IMR-90 (cell line): ENCODE measurements at regions not wholly inside any gene's neighbourhood (a gene's known extent, or its start where the extent isn't known, plus 50 kb on each side); places are given as distances from the start of the nearest gene placed in this dataset.

Experiments used
- CEBPB ChIP-seq: IDR thresholded peaks from 2 replicates; pipeline ENCODE4 v1.6.1; 2012; ENCODE audit warnings: low read depth, low read length, improper control_type of control experiment
- CHD1 ChIP-seq: IDR thresholded peaks from 2 replicates; pipeline ENCODE4 v1.6.1; 2012; ENCODE audit warnings: low read depth, low read length, improper control_type of control experiment
- CTCF ChIP-seq: conservative IDR thresholded peaks from 2 replicates; pipeline ENCODE4 v1.5.1; 2012; ENCODE audit warnings: mild to moderate bottlenecking, low read depth, low read length, improper control_type of control experiment
- ELK1 ChIP-seq: fragments of 150-350 bp; IDR thresholded peaks from 2 replicates; pipeline ENCODE4 v1.6.1; 2016; ENCODE audit warnings: low read depth, mild to moderate bottlenecking, low read length, moderate library complexity, borderline replicate concordance
- FOS ChIP-seq: fragments of 150-350 bp; IDR thresholded peaks from 2 replicates; pipeline ENCODE4 v1.6.1; 2016; ENCODE audit warnings: low read depth, low read length
- MAFK ChIP-seq: IDR thresholded peaks from 2 replicates; pipeline ENCODE4 v1.6.1; 2012; ENCODE audit warnings: low read depth, low read length, improper control_type of control experiment
- MAZ ChIP-seq: IDR thresholded peaks from 2 replicates; pipeline ENCODE4 v1.6.1; 2012; ENCODE audit warnings: low read depth, mild to moderate bottlenecking, low read length, improper control_type of control experiment, moderate library complexity, borderline replicate concordance
- MXI1 ChIP-seq: IDR thresholded peaks from 2 replicates; pipeline ENCODE4 v1.6.1; 2012; ENCODE audit warnings: low read depth, mild to moderate bottlenecking, low read length, moderate library complexity, borderline replicate concordance
- POLR2A ChIP-seq: IDR thresholded peaks from 2 replicates; pipeline ENCODE4 v1.6.1; 2012; ENCODE audit warnings: mild to moderate bottlenecking, low read depth, low read length
- RAD21 ChIP-seq: IDR thresholded peaks from 2 replicates; pipeline ENCODE4 v1.6.1; 2012; ENCODE audit warnings: low read length, improper control_type of control experiment
- RCOR1 ChIP-seq: IDR thresholded peaks from 2 replicates; pipeline ENCODE4 v1.6.1; 2012; ENCODE audit warnings: mild to moderate bottlenecking, low read length, improper control_type of control experiment; ENCODE audit not compliant: insufficient replicate concordance
- SMC3 ChIP-seq: fragments of 150-350 bp; IDR thresholded peaks from 2 replicates; pipeline ENCODE4 v1.6.1; 2016; ENCODE audit warnings: low read depth, mild to moderate bottlenecking, antibody characterized with exemption, low read length, moderate library complexity
- USF2 ChIP-seq: fragments of 150-350 bp; IDR thresholded peaks from 2 replicates; pipeline ENCODE4 v1.6.1; 2017; ENCODE audit warnings: mild to moderate bottlenecking, antibody characterized with exemption, low read length, low read depth

GRCh38 chr17:12545877-12546513 is 119.7 kb upstream of the MYOCD start:
- TF ChIP-seq MXI1: no peak
- no peak for TF ChIP-seq USF2
- peak; percentile 70 for TF ChIP-seq CTCF
- TF ChIP-seq FOS: no peak
- no peak for TF ChIP-seq RCOR1
- TF ChIP-seq POLR2A: no peak
- no peak for TF ChIP-seq MAZ
- peak; percentile 76 for TF ChIP-seq SMC3
- TF ChIP-seq CHD1: no peak
- no peak for TF ChIP-seq MAFK
- TF ChIP-seq ELK1: no peak
- no peak for TF ChIP-seq CEBPB
- peak; percentile 75 for TF ChIP-seq RAD21
